HEK293 (cell line): ENCODE measurements at regions not wholly inside any gene's neighbourhood (a gene's known extent, or its start where the extent isn't known, plus 50 kb on each side); places are given as distances from the start of the nearest gene placed in this dataset.

ENCODE experiments used
- BCL11A ChIP-seq: fragments of 450-650 bp; formaldehyde crosslinking; IDR thresholded peaks from 2 replicates; pipeline ENCODE4 v1.5.1; 2016; ENCODE audit warnings: low read depth, missing biosample characterization, missing genetic modification characterization
- CTCF ChIP-seq: fragments of 450-650 bp; formaldehyde crosslinking; IDR thresholded peaks from 2 replicates; pipeline ENCODE4 v1.5.1; 2016; ENCODE audit warnings: missing biosample characterization, missing genetic modification characterization
- PRDM4 ChIP-seq: fragments of 450-650 bp; formaldehyde crosslinking; IDR thresholded peaks from 2 replicates; pipeline ENCODE4 v1.5.1; 2017; ENCODE audit warnings: missing biosample characterization, missing genetic modification characterization
- REPIN1 ChIP-seq: fragments of 450-650 bp; formaldehyde crosslinking; IDR thresholded peaks from 2 replicates; pipeline ENCODE4 v1.5.1; 2017; ENCODE audit warnings: missing biosample characterization, missing genetic modification characterization, low read depth
- ZFP3 ChIP-seq: fragments of 450-650 bp; formaldehyde crosslinking; IDR thresholded peaks from 2 replicates; pipeline ENCODE4 v1.5.1; 2016; ENCODE audit warnings: low read depth, missing biosample characterization, missing genetic modification characterization
- ZNF175 ChIP-seq: fragments of 450-650 bp; formaldehyde crosslinking; IDR thresholded peaks from 2 replicates; pipeline ENCODE4 v1.5.1; 2016; ENCODE audit warnings: missing biosample characterization, missing genetic modification characterization
- ZNF560 ChIP-seq: fragments of 450-650 bp; formaldehyde crosslinking; IDR thresholded peaks from 2 replicates; pipeline ENCODE4 v1.5.1; 2017; ENCODE audit warnings: missing biosample characterization, missing genetic modification characterization, borderline replicate concordance
- TF ChIP-seq, protein P1 (sequence below): fragments of 450-650 bp; formaldehyde crosslinking; IDR thresholded peaks from 2 replicates; pipeline ENCODE4 v1.5.1; 2016; ENCODE audit warnings: missing biosample characterization, missing genetic modification characterization
- TF ChIP-seq, protein P2 (sequence below): IDR thresholded peaks from 2 replicates; pipeline ENCODE4 v1.6.1; 2011; ENCODE audit warnings: mild to moderate bottlenecking, low read depth, low read length, borderline replicate concordance

DNA sequence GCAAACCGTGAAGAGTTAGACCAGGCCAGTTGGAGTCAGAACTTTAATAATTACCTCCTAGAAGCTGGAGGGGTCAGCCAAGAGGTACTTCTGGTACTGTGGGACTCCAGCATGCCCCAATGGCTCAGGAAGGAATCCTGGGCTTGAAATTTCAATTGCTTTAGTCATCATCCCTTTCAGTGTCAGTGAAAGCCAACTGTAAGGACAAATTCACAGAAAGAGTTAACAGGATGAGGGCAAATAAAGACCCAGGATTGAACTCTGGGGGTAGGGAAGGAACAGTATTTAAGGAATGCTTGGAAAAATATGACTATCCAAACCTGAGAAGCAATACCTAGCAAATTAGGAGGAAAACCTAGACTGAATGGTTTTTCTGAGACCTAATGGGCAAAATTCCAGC lies 735.1 kb upstream of the MARCKS start:
- no peak for TF ChIP-seq CTCF (tag by site-specific recombination)
- TF ChIP-seq REPIN1 (tag by site-specific recombination), result no peak
- no peak for TF ChIP-seq PRDM4
- TF ChIP-seq ZFP3 (tag by site-specific recombination), result no peak
- TF ChIP-seq ZNF560 (tag by site-specific recombination), result no peak
- no peak for TF ChIP-seq BCL11A
- TF ChIP-seq, protein P1, sequence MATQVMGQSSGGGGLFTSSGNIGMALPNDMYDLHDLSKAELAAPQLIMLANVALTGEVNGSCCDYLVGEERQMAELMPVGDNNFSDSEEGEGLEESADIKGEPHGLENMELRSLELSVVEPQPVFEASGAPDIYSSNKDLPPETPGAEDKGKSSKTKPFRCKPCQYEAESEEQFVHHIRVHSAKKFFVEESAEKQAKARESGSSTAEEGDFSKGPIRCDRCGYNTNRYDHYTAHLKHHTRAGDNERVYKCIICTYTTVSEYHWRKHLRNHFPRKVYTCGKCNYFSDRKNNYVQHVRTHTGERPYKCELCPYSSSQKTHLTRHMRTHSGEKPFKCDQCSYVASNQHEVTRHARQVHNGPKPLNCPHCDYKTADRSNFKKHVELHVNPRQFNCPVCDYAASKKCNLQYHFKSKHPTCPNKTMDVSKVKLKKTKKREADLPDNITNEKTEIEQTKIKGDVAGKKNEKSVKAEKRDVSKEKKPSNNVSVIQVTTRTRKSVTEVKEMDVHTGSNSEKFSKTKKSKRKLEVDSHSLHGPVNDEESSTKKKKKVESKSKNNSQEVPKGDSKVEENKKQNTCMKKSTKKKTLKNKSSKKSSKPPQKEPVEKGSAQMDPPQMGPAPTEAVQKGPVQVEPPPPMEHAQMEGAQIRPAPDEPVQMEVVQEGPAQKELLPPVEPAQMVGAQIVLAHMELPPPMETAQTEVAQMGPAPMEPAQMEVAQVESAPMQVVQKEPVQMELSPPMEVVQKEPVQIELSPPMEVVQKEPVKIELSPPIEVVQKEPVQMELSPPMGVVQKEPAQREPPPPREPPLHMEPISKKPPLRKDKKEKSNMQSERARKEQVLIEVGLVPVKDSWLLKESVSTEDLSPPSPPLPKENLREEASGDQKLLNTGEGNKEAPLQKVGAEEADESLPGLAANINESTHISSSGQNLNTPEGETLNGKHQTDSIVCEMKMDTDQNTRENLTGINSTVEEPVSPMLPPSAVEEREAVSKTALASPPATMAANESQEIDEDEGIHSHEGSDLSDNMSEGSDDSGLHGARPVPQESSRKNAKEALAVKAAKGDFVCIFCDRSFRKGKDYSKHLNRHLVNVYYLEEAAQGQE, result no peak
- TF ChIP-seq, protein P2, sequence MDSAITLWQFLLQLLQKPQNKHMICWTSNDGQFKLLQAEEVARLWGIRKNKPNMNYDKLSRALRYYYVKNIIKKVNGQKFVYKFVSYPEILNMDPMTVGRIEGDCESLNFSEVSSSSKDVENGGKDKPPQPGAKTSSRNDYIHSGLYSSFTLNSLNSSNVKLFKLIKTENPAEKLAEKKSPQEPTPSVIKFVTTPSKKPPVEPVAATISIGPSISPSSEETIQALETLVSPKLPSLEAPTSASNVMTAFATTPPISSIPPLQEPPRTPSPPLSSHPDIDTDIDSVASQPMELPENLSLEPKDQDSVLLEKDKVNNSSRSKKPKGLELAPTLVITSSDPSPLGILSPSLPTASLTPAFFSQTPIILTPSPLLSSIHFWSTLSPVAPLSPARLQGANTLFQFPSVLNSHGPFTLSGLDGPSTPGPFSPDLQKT, result no peak
- no peak for TF ChIP-seq ZNF175 (tag by site-specific recombination)
